ENCODE measurements at regions not wholly inside any gene's neighbourhood (a gene's known extent, or its start where the extent isn't known, plus 50 kb on each side); places are given as distances from the start of the nearest gene placed in this dataset.

- no peak for DNase-seq (ENCODE audit: extremely low read depth, low read depth)
These were observed 84.1 kb downstream of the TNFSF11 start for GRCh38 chr13:42658019-42658418.

GRCh38 chr13:42660333-42660965, 86.5 kb downstream of the TNFSF11 start:
- DNase-seq (ENCODE audit: extremely low read depth, low read depth) = peak; percentile 23

GRCh38 chr13:42667638-42668037, 93.7 kb downstream of the TNFSF11 start:
- DNase-seq (ENCODE audit: extremely low read depth, low read depth) = no peak

- DNase-seq (ENCODE audit: extremely low read depth, low read depth) = no peak
These were observed 97.5 kb downstream of the TNFSF11 start for GRCh38 chr13:42671502-42671901.

- DNase-seq (ENCODE audit: extremely low read depth, low read depth) = no peak
These were observed 99.7 kb downstream of the TNFSF11 start for GRCh38 chr13:42673677-42674076.

- no peak for DNase-seq (ENCODE audit: extremely low read depth, low read depth)
These were observed 100.6 kb upstream of the FAM216B start for GRCh38 chr13:42680748-42681147.

- no peak for DNase-seq (ENCODE audit: extremely low read depth, low read depth)
These were observed 99.9 kb upstream of the FAM216B start for GRCh38 chr13:42681326-42682100.

- DNase-seq (ENCODE audit: extremely low read depth, low read depth) = no peak
These were observed 97.2 kb upstream of the FAM216B start for GRCh38 chr13:42684226-42684625.

GRCh38 chr13:42685751-42686150, 95.6 kb upstream of the FAM216B start:
- no peak for DNase-seq (ENCODE audit: extremely low read depth, low read depth)

GRCh38 chr13:42686165-42686564, 95.2 kb upstream of the FAM216B start:
- DNase-seq (ENCODE audit: extremely low read depth, low read depth) = no peak

- DNase-seq (ENCODE audit: extremely low read depth, low read depth) = no peak
These were observed 92.6 kb upstream of the FAM216B start for GRCh38 chr13:42688821-42689220.

- no peak for DNase-seq (ENCODE audit: extremely low read depth, low read depth)
These were observed 85.2 kb upstream of the FAM216B start for GRCh38 chr13:42696191-42696590.

GRCh38 chr13:42699912-42700311, 81.5 kb upstream of the FAM216B start:
- DNase-seq (ENCODE audit: extremely low read depth, low read depth) = no peak

- no peak for DNase-seq (ENCODE audit: extremely low read depth, low read depth)
These were observed 78.7 kb upstream of the FAM216B start for GRCh38 chr13:42702716-42703115.

- DNase-seq (ENCODE audit: extremely low read depth, low read depth) = no peak
These were observed 77.6 kb upstream of the FAM216B start for GRCh38 chr13:42703740-42704139.

- no peak for DNase-seq (ENCODE audit: extremely low read depth, low read depth)
These were observed 75.1 kb upstream of the FAM216B start for GRCh38 chr13:42706286-42706685.

GRCh38 chr13:42707048-42707447, 74.3 kb upstream of the FAM216B start:
- no peak for DNase-seq (ENCODE audit: extremely low read depth, low read depth)

- DNase-seq (ENCODE audit: extremely low read depth, low read depth) = no peak
These were observed 73.8 kb upstream of the FAM216B start for GRCh38 chr13:42707586-42707985.

- DNase-seq (ENCODE audit: extremely low read depth, low read depth) = no peak
These were observed 73.0 kb upstream of the FAM216B start for GRCh38 chr13:42708391-42708790.

GRCh38 chr13:42709276-42709675, 72.1 kb upstream of the FAM216B start:
- no peak for DNase-seq (ENCODE audit: extremely low read depth, low read depth)

- no peak for DNase-seq (ENCODE audit: extremely low read depth, low read depth)
These were observed 65.5 kb upstream of the FAM216B start for GRCh38 chr13:42715909-42716308.

GRCh38 chr13:42717176-42717575, 64.2 kb upstream of the FAM216B start:
- DNase-seq (ENCODE audit: extremely low read depth, low read depth) = no peak
